ENCODE measurements at regions not wholly inside any gene's neighbourhood (a gene's known extent, or its start where the extent isn't known, plus 50 kb on each side); places are given as distances from the start of the nearest gene placed in this dataset.

DNA sequence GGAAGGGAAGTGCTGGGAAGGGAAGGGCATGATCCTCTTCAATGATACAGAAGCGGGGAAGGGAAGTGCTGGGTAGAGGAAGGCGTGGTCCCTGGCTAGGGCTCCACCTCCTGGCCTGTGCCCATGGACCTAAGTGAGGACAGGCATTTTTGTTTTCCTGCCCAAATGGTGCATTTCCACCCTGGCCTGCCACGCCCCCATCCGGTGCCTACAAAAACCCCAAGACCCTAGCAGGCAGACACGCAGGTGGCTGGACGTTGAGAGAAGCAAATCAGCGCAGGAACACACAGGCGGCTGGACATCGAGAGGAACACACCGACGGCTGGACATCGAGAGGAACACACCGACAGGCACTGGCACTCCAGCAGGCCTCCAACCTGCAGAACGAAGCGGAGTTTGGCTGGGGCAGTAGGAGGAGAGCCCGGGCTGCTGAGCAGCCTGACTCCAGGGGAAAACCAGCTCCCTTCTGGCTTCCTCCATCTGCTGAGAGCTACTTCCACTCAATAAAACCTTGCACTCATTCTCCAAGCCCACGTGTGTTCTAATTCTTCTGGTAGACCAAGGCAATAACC is 628.3 kb downstream of the BUD13 start:
- no peaks in the 10 kb centered on the region for H3K36me3 Mint-ChIP-seq (ENCODE audit: unreplicated experiment)
- H3K27ac Mint-ChIP-seq (ENCODE audit: unreplicated experiment): peak overlapping the region; percentile 84
- TF ChIP-seq, protein P1, sequence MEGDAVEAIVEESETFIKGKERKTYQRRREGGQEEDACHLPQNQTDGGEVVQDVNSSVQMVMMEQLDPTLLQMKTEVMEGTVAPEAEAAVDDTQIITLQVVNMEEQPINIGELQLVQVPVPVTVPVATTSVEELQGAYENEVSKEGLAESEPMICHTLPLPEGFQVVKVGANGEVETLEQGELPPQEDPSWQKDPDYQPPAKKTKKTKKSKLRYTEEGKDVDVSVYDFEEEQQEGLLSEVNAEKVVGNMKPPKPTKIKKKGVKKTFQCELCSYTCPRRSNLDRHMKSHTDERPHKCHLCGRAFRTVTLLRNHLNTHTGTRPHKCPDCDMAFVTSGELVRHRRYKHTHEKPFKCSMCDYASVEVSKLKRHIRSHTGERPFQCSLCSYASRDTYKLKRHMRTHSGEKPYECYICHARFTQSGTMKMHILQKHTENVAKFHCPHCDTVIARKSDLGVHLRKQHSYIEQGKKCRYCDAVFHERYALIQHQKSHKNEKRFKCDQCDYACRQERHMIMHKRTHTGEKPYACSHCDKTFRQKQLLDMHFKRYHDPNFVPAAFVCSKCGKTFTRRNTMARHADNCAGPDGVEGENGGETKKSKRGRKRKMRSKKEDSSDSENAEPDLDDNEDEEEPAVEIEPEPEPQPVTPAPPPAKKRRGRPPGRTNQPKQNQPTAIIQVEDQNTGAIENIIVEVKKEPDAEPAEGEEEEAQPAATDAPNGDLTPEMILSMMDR (IDR thresholded peaks at IDR 0.05; ENCODE audit: partially characterized antibody, unreplicated experiment): no peak
- H3K4me3 Mint-ChIP-seq (ENCODE audit: unreplicated experiment): peak overlapping the region; percentile 54
- DNase-seq: peak; percentile 50
- H3K27me3 Mint-ChIP-seq (ENCODE audit: unreplicated experiment): peaks cover 2% of the 10 kb centered on the region
- peaks cover 33% of the 10 kb centered on the region for H3K4me1 Mint-ChIP-seq (ENCODE audit: low read depth, unreplicated experiment)
- H3K9me3 Mint-ChIP-seq (ENCODE audit: unreplicated experiment): peaks cover 8% of the 10 kb centered on the region

DNA sequence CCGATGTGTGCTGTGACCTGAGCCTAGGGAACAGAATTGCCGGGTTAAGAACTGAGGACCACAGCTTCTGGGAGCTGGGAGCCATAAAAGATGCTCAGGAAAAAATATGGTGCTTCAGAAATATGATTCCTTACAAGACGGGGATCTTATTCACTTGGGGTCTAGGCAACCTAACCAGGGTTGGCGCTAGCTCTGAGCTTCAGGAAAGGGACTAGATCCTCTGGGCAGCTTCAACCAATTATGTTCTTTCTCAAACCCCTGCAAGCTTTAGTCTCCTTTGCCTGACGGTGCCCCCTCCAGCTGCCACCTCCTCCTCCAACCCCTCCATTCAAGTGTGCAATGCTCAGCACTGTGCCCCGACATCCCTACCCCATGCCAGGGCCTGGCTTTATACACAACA is 634.1 kb upstream of the CADM1 start:
- TF ChIP-seq, protein P1 (IDR thresholded peaks at IDR 0.05; ENCODE audit: partially characterized antibody, unreplicated experiment): no peak
- H3K9me3 Mint-ChIP-seq (ENCODE audit: unreplicated experiment): peaks cover 5% of the 10 kb centered on the region
- H3K27me3 Mint-ChIP-seq (ENCODE audit: unreplicated experiment): peaks cover 3% of the 10 kb centered on the region
- H3K36me3 Mint-ChIP-seq (ENCODE audit: unreplicated experiment): peaks cover 4% of the 10 kb centered on the region
- DNase-seq: no peak
- H3K4me3 Mint-ChIP-seq (ENCODE audit: unreplicated experiment): no peak overlapping the region
- H3K27ac Mint-ChIP-seq (ENCODE audit: unreplicated experiment): no peak overlapping the region
- peaks cover 2% of the 10 kb centered on the region for H3K4me1 Mint-ChIP-seq (ENCODE audit: low read depth, unreplicated experiment)

DNA sequence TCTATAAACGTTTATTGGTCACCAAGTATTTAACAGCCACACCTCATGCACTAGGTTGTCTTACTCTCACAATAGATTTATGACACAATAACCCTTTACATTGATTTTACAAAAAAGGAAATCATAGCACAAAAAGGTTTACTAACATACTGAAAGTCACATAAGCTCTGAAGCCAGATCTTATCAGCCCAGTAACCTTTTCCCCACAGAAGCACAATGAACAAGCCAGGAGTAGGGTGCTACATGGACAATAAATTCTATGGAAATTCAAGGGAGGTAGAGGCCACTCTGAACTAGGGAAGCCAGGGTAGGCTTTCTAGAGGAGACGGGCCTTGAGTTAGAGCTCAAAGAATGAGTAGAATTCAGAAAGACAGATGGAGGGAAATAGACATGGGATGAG is 633.5 kb upstream of the CADM1 start:
- TF ChIP-seq, protein P1 (IDR thresholded peaks at IDR 0.05; ENCODE audit: partially characterized antibody, unreplicated experiment): no peak
- no peak overlapping the region for H3K4me3 Mint-ChIP-seq (ENCODE audit: unreplicated experiment)
- H3K36me3 Mint-ChIP-seq (ENCODE audit: unreplicated experiment): peaks cover 4% of the 10 kb centered on the region
- H3K9me3 Mint-ChIP-seq (ENCODE audit: unreplicated experiment): peaks cover 6% of the 10 kb centered on the region
- DNase-seq: no peak
- H3K27me3 Mint-ChIP-seq (ENCODE audit: unreplicated experiment): peaks cover 3% of the 10 kb centered on the region
- H3K4me1 Mint-ChIP-seq (ENCODE audit: low read depth, unreplicated experiment): peaks cover 2% of the 10 kb centered on the region
- no peak overlapping the region for H3K27ac Mint-ChIP-seq (ENCODE audit: unreplicated experiment)

DNA sequence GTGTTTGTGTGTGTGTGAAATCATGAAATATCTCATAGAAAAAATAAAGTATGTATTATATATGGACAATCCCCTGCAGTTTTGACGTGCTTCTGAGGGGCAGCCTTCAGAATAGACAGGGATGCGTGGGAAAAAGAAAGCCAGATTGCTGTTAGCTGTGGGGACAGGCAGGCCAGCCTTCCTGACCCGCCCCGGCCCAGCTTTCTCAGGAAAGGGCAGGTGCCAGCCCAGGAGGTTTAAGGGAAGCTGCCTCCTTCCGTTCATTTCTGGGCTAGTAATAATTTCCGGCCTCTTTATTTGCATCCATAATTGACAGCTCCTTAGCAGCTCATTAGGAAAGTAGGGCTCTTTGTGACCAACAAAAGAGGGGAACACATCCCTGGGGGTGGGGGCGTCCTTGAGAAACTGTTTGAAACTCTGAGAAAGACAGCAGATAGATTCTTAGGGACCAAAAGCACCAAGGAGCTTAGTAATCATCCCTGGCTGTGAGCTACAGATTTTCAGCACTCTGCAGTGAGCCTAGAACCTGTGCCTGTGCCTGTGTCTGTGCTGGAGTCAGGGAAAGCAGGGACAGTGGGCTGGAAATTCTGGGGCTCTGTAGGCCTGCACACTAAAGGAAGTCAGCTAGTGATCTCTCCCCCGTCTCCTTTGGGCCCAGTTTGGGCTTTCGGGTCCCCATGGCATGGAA is 632.9 kb upstream of the CADM1 start:
- TF ChIP-seq, protein P1 (IDR thresholded peaks at IDR 0.05; ENCODE audit: partially characterized antibody, unreplicated experiment): no peak
- peaks cover 4% of the 10 kb centered on the region for H3K36me3 Mint-ChIP-seq (ENCODE audit: unreplicated experiment)
- H3K27ac Mint-ChIP-seq (ENCODE audit: unreplicated experiment): no peak overlapping the region
- peaks cover 3% of the 10 kb centered on the region for H3K27me3 Mint-ChIP-seq (ENCODE audit: unreplicated experiment)
- no peak overlapping the region for H3K4me3 Mint-ChIP-seq (ENCODE audit: unreplicated experiment)
- peaks cover 2% of the 10 kb centered on the region for H3K4me1 Mint-ChIP-seq (ENCODE audit: low read depth, unreplicated experiment)
- H3K9me3 Mint-ChIP-seq (ENCODE audit: unreplicated experiment): peaks cover 6% of the 10 kb centered on the region
- no peak for DNase-seq

DNA sequence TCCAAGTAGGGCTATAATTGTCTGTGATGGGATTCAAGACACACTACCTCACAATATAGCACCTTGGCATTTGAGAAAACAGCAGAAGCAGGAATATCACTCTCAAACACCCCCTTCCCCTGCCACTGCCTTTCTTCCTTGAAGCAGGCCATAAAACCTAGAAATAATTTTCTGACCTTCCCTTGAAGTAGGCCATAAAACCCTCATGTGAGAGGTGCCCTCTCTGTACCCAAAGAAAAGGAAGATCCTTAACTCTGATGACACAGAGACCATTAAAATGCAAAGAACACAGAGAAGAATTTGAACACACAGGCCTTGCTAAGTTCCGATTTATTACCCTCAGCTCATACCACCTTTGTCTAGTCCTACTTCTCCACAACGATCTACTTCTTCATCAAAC is 631.7 kb upstream of the CADM1 start:
- Mint-ChIP-seq H3K27ac (ENCODE audit: unreplicated experiment) (no peak overlapping the region), H3K9me3 (ENCODE audit: unreplicated experiment) (peaks cover 5% of the 10 kb centered on the region), H3K27me3 (ENCODE audit: unreplicated experiment) (peaks cover 3% of the 10 kb centered on the region), H3K36me3 (ENCODE audit: unreplicated experiment) (peaks cover 4% of the 10 kb centered on the region), H3K4me3 (ENCODE audit: unreplicated experiment) (no peak overlapping the region), H3K4me1 (ENCODE audit: low read depth, unreplicated experiment) (no peaks in the 10 kb centered on the region)
- DNase-seq: no peak
- TF ChIP-seq, protein P1 (IDR thresholded peaks at IDR 0.05; ENCODE audit: partially characterized antibody, unreplicated experiment): no peak
